ENCODE measurements at regions not wholly inside any gene's neighbourhood (a gene's known extent, or its start where the extent isn't known, plus 50 kb on each side); places are given as distances from the start of the nearest gene placed in this dataset.
"Not testable (repeated sequence)": the region's sequence is repeated elsewhere in the genome, so short reads cannot be mapped to it uniquely, and the experiment has no call there.

GRCh38 chr5:93990504-93991070, 249.2 kb upstream of the POU5F2 start:
- Histone ChIP-seq H3K9me3 (ENCODE audit: control insufficient read depth, insufficient read depth, low read depth, low read length) (no peaks in the 10 kb centered on the region), H3K79me2 (ENCODE audit: control insufficient read depth, insufficient read depth, low read length) (no peaks in the 10 kb centered on the region), H3K36me3 (ENCODE audit: control insufficient read depth, insufficient read depth, low read length) (no peaks in the 10 kb centered on the region), H3K4me3 (replicated peaks in 1 of 4; ENCODE audit: control extremely low read depth in 1 of 4, insufficient read depth in 1 of 4, low read depth in 3 of 4, low read length in 4 of 4) (no peak overlapping the region), H4K20me1 (ENCODE audit: control insufficient read depth, extremely low read depth, insufficient read depth, low read length) (no peaks in the 10 kb centered on the region), H3K9ac (ENCODE audit: insufficient read depth, low read length) (no peak overlapping the region), H3K4me2 (ENCODE audit: extremely low read depth, insufficient read depth, low read length) (no peak overlapping the region), H3K27ac (ENCODE audit: insufficient read depth, low read length) (no peak overlapping the region), H3K4me1 (ENCODE audit: control insufficient read depth, extremely low read depth, insufficient read depth, low read length) (peaks cover 4% of the 10 kb centered on the region), H3K27me3 (ENCODE audit: control insufficient read depth, insufficient read depth, low read length) (no peaks in the 10 kb centered on the region), H2AFZ (ENCODE audit: low read length) (no peak overlapping the region)
- DNase-seq (ENCODE audit: low read depth in 2 of 2), result peak in 1 of 2 donors; percentile 38
- no peak for TF ChIP-seq CTCF (conservative IDR thresholded peaks at IDR 0.05 in 1 of 2, IDR thresholded peaks at IDR 0.05 in 1 of 2; ENCODE audit: low read depth in 1 of 2, low read length in 2 of 2)
- TF ChIP-seq EZH2 (IDR thresholded peaks at IDR 0.05; ENCODE audit: low read length, missing control alignments), result no peak

- not testable (repeated sequence) for H3K4me1 ChIP-seq (ENCODE audit: control insufficient read depth, extremely low read depth, insufficient read depth, low read length); H3K36me3 ChIP-seq (ENCODE audit: control insufficient read depth, insufficient read depth, low read length); H3K27me3 ChIP-seq (ENCODE audit: control insufficient read depth, insufficient read depth, low read length); H4K20me1 ChIP-seq (ENCODE audit: control insufficient read depth, extremely low read depth, insufficient read depth, low read length); H3K27ac ChIP-seq (ENCODE audit: insufficient read depth, low read length); DNase-seq (ENCODE audit: low read depth in 2 of 2); H3K4me2 ChIP-seq (ENCODE audit: extremely low read depth, insufficient read depth, low read length); H2AFZ ChIP-seq (ENCODE audit: low read length); H3K4me3 ChIP-seq (replicated peaks in 1 of 4; ENCODE audit: control extremely low read depth in 1 of 4, insufficient read depth in 1 of 4, low read depth in 3 of 4, low read length in 4 of 4); H3K9ac ChIP-seq (ENCODE audit: insufficient read depth, low read length); H3K79me2 ChIP-seq (ENCODE audit: control insufficient read depth, insufficient read depth, low read length); H3K9me3 ChIP-seq (ENCODE audit: control insufficient read depth, insufficient read depth, low read depth, low read length)
Observed at GRCh38 chr5:93985940-93986570, 244.7 kb upstream of the POU5F2 start.

- no peaks in the 10 kb centered on the region for H3K4me1 ChIP-seq (ENCODE audit: control insufficient read depth, extremely low read depth, insufficient read depth, low read length)
- no peak overlapping the region for H3K4me3 ChIP-seq (replicated peaks in 1 of 4; ENCODE audit: control extremely low read depth in 1 of 4, insufficient read depth in 1 of 4, low read depth in 3 of 4, low read length in 4 of 4)
- H4K20me1 ChIP-seq (ENCODE audit: control insufficient read depth, extremely low read depth, insufficient read depth, low read length), result no peaks in the 10 kb centered on the region
- no peaks in the 10 kb centered on the region for H3K27me3 ChIP-seq (ENCODE audit: control insufficient read depth, insufficient read depth, low read length)
- no peaks in the 10 kb centered on the region for H3K9me3 ChIP-seq (ENCODE audit: control insufficient read depth, insufficient read depth, low read depth, low read length)
- no peaks in the 10 kb centered on the region for H3K36me3 ChIP-seq (ENCODE audit: control insufficient read depth, insufficient read depth, low read length)
- H2AFZ ChIP-seq (ENCODE audit: low read length), result no peak overlapping the region
- no peak overlapping the region for H3K9ac ChIP-seq (ENCODE audit: insufficient read depth, low read length)
- TF ChIP-seq CTCF (conservative IDR thresholded peaks at IDR 0.05 in 1 of 2, IDR thresholded peaks at IDR 0.05 in 1 of 2; ENCODE audit: low read depth in 1 of 2, low read length in 2 of 2), result no peak
- H3K4me2 ChIP-seq (ENCODE audit: extremely low read depth, insufficient read depth, low read length), result no peak overlapping the region
- H3K79me2 ChIP-seq (ENCODE audit: control insufficient read depth, insufficient read depth, low read length), result no peaks in the 10 kb centered on the region
- H3K27ac ChIP-seq (ENCODE audit: insufficient read depth, low read length), result no peak overlapping the region
- DNase-seq (ENCODE audit: low read depth in 2 of 2), result no peak
Observed at GRCh38 chr5:93978222-93978621, 236.8 kb upstream of the POU5F2 start.
